HL-60 (cell line): ENCODE measurements at regions not wholly inside any gene's neighbourhood (a gene's known extent, or its start where the extent isn't known, plus 50 kb on each side); places are given as distances from the start of the nearest gene placed in this dataset.

Source experiments
- DNase-seq, 2 experiments: peaks; one replicate each; pipeline ENCODE4 v3.0.0-alpha.2; 2010 to 2020; ENCODE audit warnings: low read depth in 1 of 2, low spot score in 1 of 2
- H3K27ac ChIP-seq: fragments of 250-450 bp; sonication (Bioruptor Pico); replicated peaks from 2 replicates; pipeline ENCODE4 v1.5.1; 2020; ENCODE audit warnings: mild to moderate bottlenecking, moderate library complexity
- H3K27me3 ChIP-seq: fragments of 250-450 bp; sonication (Bioruptor Pico); 2 replicates; pipeline ENCODE4 v1.5.1; 2021; ENCODE audit warnings: mild to moderate bottlenecking, moderate library complexity; ENCODE audit not compliant: insufficient read depth, poor library complexity, severe bottlenecking
- H3K4me3 ChIP-seq: replicated peaks from 2 replicates; pipeline ENCODE4 v1.5.1; 2011; ENCODE audit warnings: mild to moderate bottlenecking, control low read depth, low read length; ENCODE audit not compliant: insufficient read depth
- GABPA ChIP-seq: IDR thresholded peaks from 2 replicates; pipeline ENCODE4 v1.6.1; 2012; ENCODE audit warnings: low read depth
- POLR2AphosphoS5 ChIP-seq: IDR thresholded peaks from 2 replicates; pipeline ENCODE4 v1.6.1; 2012; ENCODE audit warnings: low read depth
- SPI1 ChIP-seq: IDR thresholded peaks from 2 replicates; pipeline ENCODE4 v1.6.1; 2012; ENCODE audit warnings: low read depth, mild to moderate bottlenecking, borderline replicate concordance
- TF ChIP-seq, protein P1 (sequence below): IDR thresholded peaks from one replicate; pipeline ENCODE4 v1.5.1; 2011; ENCODE audit warnings: low read length, control low read depth, inconsistent platforms; ENCODE audit not compliant: insufficient read depth
- TF ChIP-seq, protein P2 (sequence below): IDR thresholded peaks from 2 replicates; pipeline ENCODE4 v1.6.1; 2012; ENCODE audit warnings: low read depth; ENCODE audit not compliant: insufficient replicate concordance

DNA sequence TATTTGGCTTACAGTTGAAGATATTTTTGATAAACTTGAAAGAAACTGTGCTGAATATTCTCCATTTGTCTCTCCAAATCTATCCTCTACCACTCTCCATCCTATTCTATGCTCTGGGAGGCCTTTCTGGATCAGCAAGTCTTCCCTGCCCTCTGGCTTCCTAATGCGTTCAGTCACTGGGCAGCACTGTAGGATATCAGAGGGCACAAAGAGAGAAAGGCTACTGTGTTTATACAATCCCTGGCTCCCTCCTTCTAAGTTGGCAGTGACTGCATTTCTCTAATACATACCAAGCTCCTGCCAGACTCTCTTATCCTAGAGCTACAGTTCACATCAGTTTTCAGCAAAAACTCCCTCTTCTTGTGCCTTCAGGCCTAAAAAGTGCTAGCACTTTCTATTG is 102.1 kb upstream of the FHIT start:
- no peak for DNase-seq
- Histone ChIP-seq H3K4me3 (no peak overlapping the region), H3K27me3 (no peaks in the 10 kb centered on the region), H3K27ac (no peak overlapping the region)
- TF ChIP-seq GABPA (no peak), SPI1 (no peak), POLR2AphosphoS5 (no peak)
- TF ChIP-seq, protein P1, sequence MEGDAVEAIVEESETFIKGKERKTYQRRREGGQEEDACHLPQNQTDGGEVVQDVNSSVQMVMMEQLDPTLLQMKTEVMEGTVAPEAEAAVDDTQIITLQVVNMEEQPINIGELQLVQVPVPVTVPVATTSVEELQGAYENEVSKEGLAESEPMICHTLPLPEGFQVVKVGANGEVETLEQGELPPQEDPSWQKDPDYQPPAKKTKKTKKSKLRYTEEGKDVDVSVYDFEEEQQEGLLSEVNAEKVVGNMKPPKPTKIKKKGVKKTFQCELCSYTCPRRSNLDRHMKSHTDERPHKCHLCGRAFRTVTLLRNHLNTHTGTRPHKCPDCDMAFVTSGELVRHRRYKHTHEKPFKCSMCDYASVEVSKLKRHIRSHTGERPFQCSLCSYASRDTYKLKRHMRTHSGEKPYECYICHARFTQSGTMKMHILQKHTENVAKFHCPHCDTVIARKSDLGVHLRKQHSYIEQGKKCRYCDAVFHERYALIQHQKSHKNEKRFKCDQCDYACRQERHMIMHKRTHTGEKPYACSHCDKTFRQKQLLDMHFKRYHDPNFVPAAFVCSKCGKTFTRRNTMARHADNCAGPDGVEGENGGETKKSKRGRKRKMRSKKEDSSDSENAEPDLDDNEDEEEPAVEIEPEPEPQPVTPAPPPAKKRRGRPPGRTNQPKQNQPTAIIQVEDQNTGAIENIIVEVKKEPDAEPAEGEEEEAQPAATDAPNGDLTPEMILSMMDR = no peak
- TF ChIP-seq, protein P2, sequence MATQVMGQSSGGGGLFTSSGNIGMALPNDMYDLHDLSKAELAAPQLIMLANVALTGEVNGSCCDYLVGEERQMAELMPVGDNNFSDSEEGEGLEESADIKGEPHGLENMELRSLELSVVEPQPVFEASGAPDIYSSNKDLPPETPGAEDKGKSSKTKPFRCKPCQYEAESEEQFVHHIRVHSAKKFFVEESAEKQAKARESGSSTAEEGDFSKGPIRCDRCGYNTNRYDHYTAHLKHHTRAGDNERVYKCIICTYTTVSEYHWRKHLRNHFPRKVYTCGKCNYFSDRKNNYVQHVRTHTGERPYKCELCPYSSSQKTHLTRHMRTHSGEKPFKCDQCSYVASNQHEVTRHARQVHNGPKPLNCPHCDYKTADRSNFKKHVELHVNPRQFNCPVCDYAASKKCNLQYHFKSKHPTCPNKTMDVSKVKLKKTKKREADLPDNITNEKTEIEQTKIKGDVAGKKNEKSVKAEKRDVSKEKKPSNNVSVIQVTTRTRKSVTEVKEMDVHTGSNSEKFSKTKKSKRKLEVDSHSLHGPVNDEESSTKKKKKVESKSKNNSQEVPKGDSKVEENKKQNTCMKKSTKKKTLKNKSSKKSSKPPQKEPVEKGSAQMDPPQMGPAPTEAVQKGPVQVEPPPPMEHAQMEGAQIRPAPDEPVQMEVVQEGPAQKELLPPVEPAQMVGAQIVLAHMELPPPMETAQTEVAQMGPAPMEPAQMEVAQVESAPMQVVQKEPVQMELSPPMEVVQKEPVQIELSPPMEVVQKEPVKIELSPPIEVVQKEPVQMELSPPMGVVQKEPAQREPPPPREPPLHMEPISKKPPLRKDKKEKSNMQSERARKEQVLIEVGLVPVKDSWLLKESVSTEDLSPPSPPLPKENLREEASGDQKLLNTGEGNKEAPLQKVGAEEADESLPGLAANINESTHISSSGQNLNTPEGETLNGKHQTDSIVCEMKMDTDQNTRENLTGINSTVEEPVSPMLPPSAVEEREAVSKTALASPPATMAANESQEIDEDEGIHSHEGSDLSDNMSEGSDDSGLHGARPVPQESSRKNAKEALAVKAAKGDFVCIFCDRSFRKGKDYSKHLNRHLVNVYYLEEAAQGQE = no peak

DNA sequence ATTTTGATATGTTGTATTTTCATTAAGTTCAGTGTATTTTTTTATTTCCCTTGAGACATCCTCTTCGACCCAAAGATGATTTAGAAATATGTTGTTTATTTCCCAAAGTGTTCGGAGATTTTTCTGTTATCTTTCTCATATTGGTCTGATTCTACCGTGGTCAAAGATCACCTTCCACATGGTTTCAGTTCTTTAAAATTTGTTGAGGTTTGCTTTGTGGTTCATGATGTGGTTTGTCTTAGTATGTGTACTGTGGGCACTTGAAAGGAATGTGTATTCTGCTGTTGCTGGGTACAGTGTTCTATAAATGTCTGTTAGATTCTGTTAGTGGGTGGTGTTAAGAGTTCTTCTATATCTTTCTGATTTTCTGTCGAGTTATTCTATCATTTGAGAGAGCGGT is 103.4 kb upstream of the FHIT start:
- TF ChIP-seq, protein P1 = no peak
- TF ChIP-seq SPI1 (no peak), GABPA (no peak), POLR2AphosphoS5 (no peak)
- TF ChIP-seq, protein P2 = no peak
- no peak overlapping the region for H3K27ac ChIP-seq
- no peaks in the 10 kb centered on the region for H3K27me3 ChIP-seq
- H3K4me3 ChIP-seq = no peak overlapping the region
- DNase-seq = no peak

DNA sequence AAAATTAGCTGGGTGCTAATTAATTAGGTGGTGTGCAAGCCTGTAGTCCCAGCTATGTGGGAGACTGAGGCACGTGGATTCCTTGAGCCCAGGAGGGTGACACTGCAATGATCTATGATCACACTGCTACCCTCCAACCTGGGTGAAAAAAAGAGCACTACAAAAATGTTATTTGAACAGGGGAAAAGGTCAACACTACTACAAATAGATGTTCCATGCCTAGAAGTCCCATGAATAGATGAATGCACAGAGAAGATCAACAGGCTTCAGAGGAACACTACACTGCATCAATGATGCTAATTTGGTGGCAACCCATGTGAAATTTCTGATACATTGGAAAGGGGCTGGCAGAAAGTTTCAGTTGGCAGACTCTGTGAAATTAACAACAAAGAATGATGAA is 105.4 kb upstream of the FHIT start:
- H3K27ac ChIP-seq = no peak overlapping the region
- H3K4me3 ChIP-seq = no peak overlapping the region
- TF ChIP-seq POLR2AphosphoS5 = no peak
- TF ChIP-seq, protein P2 = no peak
- no peak for TF ChIP-seq GABPA
- TF ChIP-seq SPI1 = no peak
- TF ChIP-seq, protein P1 = no peak
- DNase-seq = no peak
- H3K27me3 ChIP-seq = no peaks in the 10 kb centered on the region
